HG02571 (cell line): ENCODE measurements at regions not wholly inside any gene's neighbourhood (a gene's known extent, or its start where the extent isn't known, plus 50 kb on each side); places are given as distances from the start of the nearest gene placed in this dataset.
"Not testable (repeated sequence)": the region's sequence is repeated elsewhere in the genome, so short reads cannot be mapped to it uniquely, and the experiment has no call there.

Source experiments
- ATAC-seq: cut with Tn5 transposase; IDR thresholded peaks from one replicate; pipeline ENCODE4 v1.9.1; 2021; ENCODE audit warnings: mild to moderate bottlenecking, moderate library complexity; ENCODE audit not compliant: unreplicated experiment

- ATAC-seq: no peak
Observed at GRCh38 chr3:135539854-135540253, 425.7 kb upstream of the PPP2R3A start.

GRCh38 chr3:135549928-135550494 lies 415.5 kb upstream of the PPP2R3A start:
- no peak for ATAC-seq

- no peak for ATAC-seq
Observed at GRCh38 chr3:135556174-135556573, 409.4 kb upstream of the PPP2R3A start.

- no peak for ATAC-seq
Observed at GRCh38 chr3:135558150-135558783, 407.3 kb upstream of the PPP2R3A start.

GRCh38 chr3:135558906-135559305 lies 406.6 kb upstream of the PPP2R3A start:
- ATAC-seq: no peak

GRCh38 chr3:135559802-135560201 lies 405.7 kb upstream of the PPP2R3A start:
- no peak for ATAC-seq

- ATAC-seq: no peak
Observed at GRCh38 chr3:135560847-135561246, 404.7 kb upstream of the PPP2R3A start.

- ATAC-seq: no peak
Observed at GRCh38 chr3:135564696-135565095, 400.8 kb upstream of the PPP2R3A start.

GRCh38 chr3:135565546-135565945 lies 400.0 kb upstream of the PPP2R3A start:
- ATAC-seq: no peak

GRCh38 chr3:135567223-135567622 lies 398.3 kb upstream of the PPP2R3A start:
- ATAC-seq: no peak

- ATAC-seq: no peak
Observed at GRCh38 chr3:135576751-135577150, 388.8 kb upstream of the PPP2R3A start.

GRCh38 chr3:135581806-135582205 lies 383.7 kb upstream of the PPP2R3A start:
- no peak for ATAC-seq

- no peak for ATAC-seq
Observed at GRCh38 chr3:135582800-135583199, 382.7 kb upstream of the PPP2R3A start.

GRCh38 chr3:135596563-135596962 lies 369.0 kb upstream of the PPP2R3A start:
- no peak for ATAC-seq

GRCh38 chr3:135597855-135598254 lies 367.7 kb upstream of the PPP2R3A start:
- no peak for ATAC-seq

- ATAC-seq: no peak
Observed at GRCh38 chr3:135598597-135598996, 366.9 kb upstream of the PPP2R3A start.

GRCh38 chr3:135604512-135604911 lies 361.0 kb upstream of the PPP2R3A start:
- not testable (repeated sequence) for ATAC-seq

- ATAC-seq: no peak
Observed at GRCh38 chr3:135618123-135618522, 347.4 kb upstream of the PPP2R3A start.

- no peak for ATAC-seq
Observed at GRCh38 chr3:135621184-135621920, 344.2 kb upstream of the PPP2R3A start.

GRCh38 chr3:135622215-135622614 lies 343.3 kb upstream of the PPP2R3A start:
- ATAC-seq: no peak

GRCh38 chr3:135622656-135623055 lies 342.9 kb upstream of the PPP2R3A start:
- ATAC-seq: no peak

- ATAC-seq: no peak
Observed at GRCh38 chr3:135623558-135623957, 342.0 kb upstream of the PPP2R3A start.
